ENCODE measurements at regions not wholly inside any gene's neighbourhood (a gene's known extent, or its start where the extent isn't known, plus 50 kb on each side); places are given as distances from the start of the nearest gene placed in this dataset.

DNA sequence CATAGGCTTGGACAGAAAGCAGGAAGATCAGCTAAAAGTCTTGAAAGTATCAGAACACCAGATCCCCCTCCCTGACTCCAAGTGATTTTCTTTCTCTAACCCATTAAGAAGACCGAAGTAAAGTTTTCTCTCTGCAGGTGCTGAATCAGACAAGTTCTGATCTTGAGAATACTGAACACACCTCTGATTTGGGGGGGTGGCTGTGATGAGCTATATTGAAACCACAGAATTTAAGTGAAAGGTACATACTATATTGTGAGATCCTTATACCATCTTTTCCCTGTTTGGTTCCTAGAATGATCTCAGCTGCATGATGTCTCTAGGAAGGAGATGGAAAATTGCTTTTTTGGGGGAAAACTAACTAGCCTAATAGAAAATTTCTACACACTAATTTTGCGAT is 196.0 kb downstream of the DIPK2A start:
- DNase-seq: no peak
- no peak overlapping the region for H3K4me3 Mint-ChIP-seq
- 80 to 100% methylated on average over 1 of the region's 2 CpGs for WGBS, 2 experiments (ENCODE audit: insufficient coverage in 1 of 2, insufficient read length in 1 of 2)
- TF ChIP-seq, protein P1, sequence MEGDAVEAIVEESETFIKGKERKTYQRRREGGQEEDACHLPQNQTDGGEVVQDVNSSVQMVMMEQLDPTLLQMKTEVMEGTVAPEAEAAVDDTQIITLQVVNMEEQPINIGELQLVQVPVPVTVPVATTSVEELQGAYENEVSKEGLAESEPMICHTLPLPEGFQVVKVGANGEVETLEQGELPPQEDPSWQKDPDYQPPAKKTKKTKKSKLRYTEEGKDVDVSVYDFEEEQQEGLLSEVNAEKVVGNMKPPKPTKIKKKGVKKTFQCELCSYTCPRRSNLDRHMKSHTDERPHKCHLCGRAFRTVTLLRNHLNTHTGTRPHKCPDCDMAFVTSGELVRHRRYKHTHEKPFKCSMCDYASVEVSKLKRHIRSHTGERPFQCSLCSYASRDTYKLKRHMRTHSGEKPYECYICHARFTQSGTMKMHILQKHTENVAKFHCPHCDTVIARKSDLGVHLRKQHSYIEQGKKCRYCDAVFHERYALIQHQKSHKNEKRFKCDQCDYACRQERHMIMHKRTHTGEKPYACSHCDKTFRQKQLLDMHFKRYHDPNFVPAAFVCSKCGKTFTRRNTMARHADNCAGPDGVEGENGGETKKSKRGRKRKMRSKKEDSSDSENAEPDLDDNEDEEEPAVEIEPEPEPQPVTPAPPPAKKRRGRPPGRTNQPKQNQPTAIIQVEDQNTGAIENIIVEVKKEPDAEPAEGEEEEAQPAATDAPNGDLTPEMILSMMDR (conservative IDR thresholded peaks at IDR 0.05): no peak
- Histone ChIP-seq H3K4me1 (ENCODE audit: control insufficient read depth, insufficient read depth, low read length) (no peaks in the 10 kb centered on the region), H3K27ac (ENCODE audit: low read depth, low read length) (no peak overlapping the region), H3K36me3 (ENCODE audit: control insufficient read depth, insufficient read depth, low read length) (no peaks in the 10 kb centered on the region), H3K9me3 (ENCODE audit: control insufficient read depth, low read length) (no peaks in the 10 kb centered on the region), H3K4me3 (ENCODE audit: low read length) (no peak overlapping the region), H3K27me3 (ENCODE audit: control insufficient read depth, insufficient read depth, low read length, poor library complexity, severe bottlenecking) (no peaks in the 10 kb centered on the region), H3K9ac (ENCODE audit: extremely low read depth, low read length, poor library complexity, severe bottlenecking) (no peak overlapping the region)
- no peaks in the 10 kb centered on the region for H3K4me1 Mint-ChIP-seq
- no peaks in the 10 kb centered on the region for H3K9me3 Mint-ChIP-seq
- H3K36me3 Mint-ChIP-seq (ENCODE audit: low read depth): no peaks in the 10 kb centered on the region
- H3K27me3 Mint-ChIP-seq (ENCODE audit: insufficient read depth): no peaks in the 10 kb centered on the region
- no peak overlapping the region for H3K27ac Mint-ChIP-seq

DNA sequence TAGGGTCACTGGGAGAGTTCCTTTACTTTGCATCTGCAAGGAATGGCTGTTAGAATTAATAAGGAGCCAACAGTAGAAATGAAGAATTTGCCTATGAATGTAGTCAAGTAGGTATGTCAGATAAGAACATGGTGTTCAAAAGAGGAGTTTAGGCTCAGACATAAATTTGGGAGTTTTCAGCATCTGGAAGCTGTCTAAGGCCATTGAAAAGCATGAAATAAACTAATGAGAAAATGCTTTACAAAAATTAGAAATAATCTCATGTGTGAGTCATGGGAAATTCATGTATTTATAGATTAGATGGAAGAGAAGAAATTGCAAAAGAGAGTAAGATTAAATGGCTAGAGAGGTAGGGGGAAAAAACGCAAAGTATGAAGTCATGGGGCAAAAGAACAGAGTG is 201.9 kb downstream of the DIPK2A start:
- no peak for DNase-seq
- TF ChIP-seq, protein P1 (conservative IDR thresholded peaks at IDR 0.05): no peak
- H3K9ac ChIP-seq (ENCODE audit: extremely low read depth, low read length, poor library complexity, severe bottlenecking): no peak overlapping the region
- no peaks in the 10 kb centered on the region for H3K4me1 ChIP-seq (ENCODE audit: control insufficient read depth, insufficient read depth, low read length)
- Mint-ChIP-seq H3K27ac (no peak overlapping the region), H3K9me3 (peaks cover 4% of the 10 kb centered on the region), H3K4me1 (no peaks in the 10 kb centered on the region), H3K36me3 (ENCODE audit: low read depth) (no peaks in the 10 kb centered on the region), H3K4me3 (no peak overlapping the region), H3K27me3 (ENCODE audit: insufficient read depth) (no peaks in the 10 kb centered on the region)
- WGBS, 2 experiments (ENCODE audit: insufficient coverage in 1 of 2, insufficient read length in 1 of 2): 98 to 100% methylated on average over 1 of the region's 1 CpG
- H3K36me3 ChIP-seq (ENCODE audit: control insufficient read depth, insufficient read depth, low read length): no peaks in the 10 kb centered on the region
- no peaks in the 10 kb centered on the region for H3K27me3 ChIP-seq (ENCODE audit: control insufficient read depth, insufficient read depth, low read length, poor library complexity, severe bottlenecking)
- no peak overlapping the region for H3K27ac ChIP-seq (ENCODE audit: low read depth, low read length)
- H3K4me3 ChIP-seq (ENCODE audit: low read length): no peak overlapping the region
- no peaks in the 10 kb centered on the region for H3K9me3 ChIP-seq (ENCODE audit: control insufficient read depth, low read length)

DNA sequence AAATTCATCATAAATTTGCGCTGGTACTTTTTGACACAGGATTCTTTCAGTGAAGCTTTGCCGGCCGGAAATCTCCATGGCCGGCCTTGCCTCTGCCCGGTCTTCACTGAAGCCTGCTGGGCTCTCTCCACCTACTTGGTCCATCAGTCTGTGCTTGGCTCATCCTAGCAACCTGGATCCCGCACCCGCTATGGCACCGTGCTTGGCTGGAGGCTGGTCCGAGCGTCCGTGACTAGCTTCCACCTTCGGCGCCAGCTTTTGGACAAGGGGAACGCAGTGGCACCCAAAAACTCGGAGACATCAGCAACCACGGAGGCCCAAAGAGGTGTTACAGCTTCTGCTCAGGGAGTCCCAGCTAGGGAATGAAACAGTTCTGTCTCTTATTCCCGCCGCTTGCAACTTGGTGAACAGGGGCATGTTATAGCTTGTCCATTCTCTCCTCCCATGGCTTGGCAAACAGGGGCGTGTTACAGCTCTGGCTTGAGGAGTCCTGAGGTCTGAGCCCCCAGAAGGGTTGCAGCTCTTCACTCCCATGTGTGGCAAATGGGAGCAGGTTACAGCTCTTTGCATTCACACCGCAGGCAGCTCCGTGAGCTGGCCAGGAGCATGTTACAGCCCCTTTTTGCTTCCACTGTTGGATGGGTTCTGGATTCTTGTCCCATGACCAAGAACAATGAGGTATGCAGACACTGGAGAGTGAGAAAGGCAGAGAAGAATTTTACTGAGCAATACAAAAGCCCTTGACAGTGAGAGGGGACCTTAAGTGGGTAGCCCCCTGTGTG is 204.2 kb downstream of the DIPK2A start:
- Mint-ChIP-seq H3K27me3 (ENCODE audit: insufficient read depth) (no peaks in the 10 kb centered on the region), H3K4me3 (no peak overlapping the region), H3K4me1 (peaks cover 2% of the 10 kb centered on the region), H3K9me3 (peaks cover 4% of the 10 kb centered on the region), H3K27ac (no peak overlapping the region), H3K36me3 (ENCODE audit: low read depth) (no peaks in the 10 kb centered on the region)
- 96 to 98% methylated on average over 17 to 21 of the region's 21 CpGs for WGBS, 2 experiments (ENCODE audit: insufficient coverage in 1 of 2, insufficient read length in 1 of 2)
- Histone ChIP-seq H3K27me3 (ENCODE audit: control insufficient read depth, insufficient read depth, low read length, poor library complexity, severe bottlenecking) (no peaks in the 10 kb centered on the region), H3K27ac (ENCODE audit: low read depth, low read length) (no peak overlapping the region), H3K9me3 (ENCODE audit: control insufficient read depth, low read length) (no peaks in the 10 kb centered on the region), H3K9ac (ENCODE audit: extremely low read depth, low read length, poor library complexity, severe bottlenecking) (no peak overlapping the region), H3K4me1 (ENCODE audit: control insufficient read depth, insufficient read depth, low read length) (no peaks in the 10 kb centered on the region), H3K36me3 (ENCODE audit: control insufficient read depth, insufficient read depth, low read length) (no peaks in the 10 kb centered on the region), H3K4me3 (ENCODE audit: low read length) (no peak overlapping the region)
- TF ChIP-seq, protein P1 (conservative IDR thresholded peaks at IDR 0.05): no peak
- DNase-seq: peak; percentile 51
